SU-DHL-6 (cell line): ENCODE measurements at regions not wholly inside any gene's neighbourhood (a gene's known extent, or its start where the extent isn't known, plus 50 kb on each side); places are given as distances from the start of the nearest gene placed in this dataset.
"Not testable (repeated sequence)": the region's sequence is repeated elsewhere in the genome, so short reads cannot be mapped to it uniquely, and the experiment has no call there.

ENCODE experiments used
- H2AFZ ChIP-seq: fragments of 200-600 bp; sonication (generic); 2 replicates; pipeline ENCODE4 v1.6.1; 2014; ENCODE audit warnings: low read depth, mild to moderate bottlenecking, moderate library complexity, mixed read lengths, antibody characterized with exemption, low read length; ENCODE audit not compliant: severe bottlenecking
- H3F3A ChIP-seq: fragments of 200-600 bp; shearing (Covaris generic); 2 replicates; pipeline ENCODE4 v1.6.0; 2016; ENCODE audit warnings: antibody characterized with exemption, mild to moderate bottlenecking; ENCODE audit not compliant: insufficient read depth
- H3K27ac ChIP-seq: fragments of 200-600 bp; sonication (generic); 2 replicates; pipeline ENCODE4 v1.5.1; 2016; ENCODE audit warnings: low read depth, mild to moderate bottlenecking, low read length, moderate library complexity, mixed read lengths
- H3K27me3 ChIP-seq: fragments of 200-600 bp; sonication (generic), shearing (Covaris generic); 2 replicates; pipeline ENCODE4 v1.6.0; 2014; ENCODE audit warnings: mild to moderate bottlenecking, low read length
- H3K36me3 ChIP-seq: fragments of 200-600 bp; sonication (generic); 2 replicates; pipeline ENCODE4 v1.6.1; 2014; ENCODE audit warnings: mild to moderate bottlenecking, low read length, mixed read lengths
- H3K4me2 ChIP-seq: fragments of 300-600, 200-600 bp; shearing (Covaris generic), sonication (generic); 2 replicates; pipeline ENCODE4 v1.6.0; 2014; ENCODE audit warnings: low read length, low read depth, mild to moderate bottlenecking; ENCODE audit not compliant: poor library complexity, severe bottlenecking
- H3K4me3 ChIP-seq: fragments of 200-600 bp; sonication (generic); 2 replicates; pipeline ENCODE4 v1.5.1; 2014; ENCODE audit warnings: antibody characterized with exemption, low read length, mild to moderate bottlenecking, mixed read lengths; ENCODE audit not compliant: insufficient read depth, poor library complexity, severe bottlenecking
- H3K79me2 ChIP-seq: fragments of 200-600 bp; sonication (generic); 2 replicates; pipeline ENCODE4 v1.6.1; 2014; ENCODE audit warnings: mild to moderate bottlenecking, low read length, moderate library complexity; ENCODE audit not compliant: insufficient read depth
- H3K9ac ChIP-seq: fragments of 200-600 bp; sonication (generic); 2 replicates; pipeline ENCODE4 v1.7.0; 2014; ENCODE audit warnings: mild to moderate bottlenecking, low read length
- H3K9me2 ChIP-seq: fragments of 200-600 bp; sonication (generic); replicated peaks from 2 replicates; pipeline ENCODE4 v1.6.1; 2014; ENCODE audit warnings: low read length; ENCODE audit not compliant: insufficient read depth
- H3K9me3 ChIP-seq: fragments of 200-600 bp; sonication (generic); 2 replicates; pipeline ENCODE4 v1.6.1; 2014; ENCODE audit warnings: low read length, mixed read lengths; ENCODE audit not compliant: insufficient read depth
- H4K20me1 ChIP-seq: fragments of 200-600 bp; sonication (generic); 2 replicates; pipeline ENCODE4 v1.6.1; 2014; ENCODE audit warnings: low read depth, mild to moderate bottlenecking, antibody characterized with exemption, low read length, moderate library complexity, mixed read lengths
- EZH2phosphoT487 ChIP-seq: fragments of 200-600 bp; sonication (generic), shearing (Covaris generic); conservative IDR thresholded peaks from 2 replicates; pipeline ENCODE4 v1.6.1; 2018; ENCODE audit warnings: mild to moderate bottlenecking, antibody characterized with exemption, low read length, moderate library complexity, mixed read lengths
- TF ChIP-seq, protein P1 (sequence below): fragments of 200-600 bp; sonication (generic); IDR thresholded peaks from one replicate; pipeline ENCODE4 v1.5.1; 2017; ENCODE audit warnings: antibody characterized with exemption, mild to moderate bottlenecking, low read length, moderate library complexity; ENCODE audit not compliant: insufficient read depth, poor library complexity, severe bottlenecking

DNA sequence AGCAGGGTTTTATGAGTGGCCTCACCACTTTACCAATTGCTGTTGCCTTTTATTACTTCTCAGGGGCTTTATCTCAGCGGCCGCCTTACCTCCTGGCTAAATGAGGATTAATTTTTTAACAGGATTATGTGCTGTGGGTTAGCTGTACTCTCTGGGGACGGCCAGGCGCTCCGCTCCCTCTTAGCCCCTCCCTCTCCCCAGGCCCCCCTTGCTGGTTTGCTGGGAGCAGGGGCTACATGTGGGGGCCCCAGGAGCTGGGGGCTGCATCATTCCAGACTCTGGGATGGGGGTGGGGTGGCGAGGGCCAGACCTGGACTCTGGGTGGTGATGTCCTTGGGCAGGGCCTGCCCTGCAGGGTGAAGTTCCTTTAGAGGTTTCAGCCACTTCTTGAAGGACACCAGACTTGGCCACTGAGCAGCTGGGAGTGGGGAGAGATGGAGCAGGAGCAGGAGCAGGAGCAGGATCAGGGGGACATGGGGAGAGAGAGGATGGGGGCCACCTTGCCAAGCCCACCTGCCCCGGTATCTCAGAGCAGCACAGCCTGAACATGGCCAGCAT lies 196.1 kb downstream of the GOLGA6L6 start:
- no peak for TF ChIP-seq EZH2phosphoT487
- TF ChIP-seq, protein P1, sequence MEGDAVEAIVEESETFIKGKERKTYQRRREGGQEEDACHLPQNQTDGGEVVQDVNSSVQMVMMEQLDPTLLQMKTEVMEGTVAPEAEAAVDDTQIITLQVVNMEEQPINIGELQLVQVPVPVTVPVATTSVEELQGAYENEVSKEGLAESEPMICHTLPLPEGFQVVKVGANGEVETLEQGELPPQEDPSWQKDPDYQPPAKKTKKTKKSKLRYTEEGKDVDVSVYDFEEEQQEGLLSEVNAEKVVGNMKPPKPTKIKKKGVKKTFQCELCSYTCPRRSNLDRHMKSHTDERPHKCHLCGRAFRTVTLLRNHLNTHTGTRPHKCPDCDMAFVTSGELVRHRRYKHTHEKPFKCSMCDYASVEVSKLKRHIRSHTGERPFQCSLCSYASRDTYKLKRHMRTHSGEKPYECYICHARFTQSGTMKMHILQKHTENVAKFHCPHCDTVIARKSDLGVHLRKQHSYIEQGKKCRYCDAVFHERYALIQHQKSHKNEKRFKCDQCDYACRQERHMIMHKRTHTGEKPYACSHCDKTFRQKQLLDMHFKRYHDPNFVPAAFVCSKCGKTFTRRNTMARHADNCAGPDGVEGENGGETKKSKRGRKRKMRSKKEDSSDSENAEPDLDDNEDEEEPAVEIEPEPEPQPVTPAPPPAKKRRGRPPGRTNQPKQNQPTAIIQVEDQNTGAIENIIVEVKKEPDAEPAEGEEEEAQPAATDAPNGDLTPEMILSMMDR, result no peak
- H3K4me3 ChIP-seq, result no peak overlapping the region
- no peak overlapping the region for H3K27ac ChIP-seq
- no peaks in the 10 kb centered on the region for H3K79me2 ChIP-seq
- no peaks in the 10 kb centered on the region for H3F3A ChIP-seq
- H3K9ac ChIP-seq, result no peak overlapping the region
- H4K20me1 ChIP-seq, result no peaks in the 10 kb centered on the region
- no peak overlapping the region for H2AFZ ChIP-seq
- no peak overlapping the region for H3K4me2 ChIP-seq
- no peaks in the 10 kb centered on the region for H3K9me2 ChIP-seq
- no peaks in the 10 kb centered on the region for H3K36me3 ChIP-seq
- no peaks in the 10 kb centered on the region for H3K9me3 ChIP-seq
- H3K27me3 ChIP-seq, result no peaks in the 10 kb centered on the region

DNA sequence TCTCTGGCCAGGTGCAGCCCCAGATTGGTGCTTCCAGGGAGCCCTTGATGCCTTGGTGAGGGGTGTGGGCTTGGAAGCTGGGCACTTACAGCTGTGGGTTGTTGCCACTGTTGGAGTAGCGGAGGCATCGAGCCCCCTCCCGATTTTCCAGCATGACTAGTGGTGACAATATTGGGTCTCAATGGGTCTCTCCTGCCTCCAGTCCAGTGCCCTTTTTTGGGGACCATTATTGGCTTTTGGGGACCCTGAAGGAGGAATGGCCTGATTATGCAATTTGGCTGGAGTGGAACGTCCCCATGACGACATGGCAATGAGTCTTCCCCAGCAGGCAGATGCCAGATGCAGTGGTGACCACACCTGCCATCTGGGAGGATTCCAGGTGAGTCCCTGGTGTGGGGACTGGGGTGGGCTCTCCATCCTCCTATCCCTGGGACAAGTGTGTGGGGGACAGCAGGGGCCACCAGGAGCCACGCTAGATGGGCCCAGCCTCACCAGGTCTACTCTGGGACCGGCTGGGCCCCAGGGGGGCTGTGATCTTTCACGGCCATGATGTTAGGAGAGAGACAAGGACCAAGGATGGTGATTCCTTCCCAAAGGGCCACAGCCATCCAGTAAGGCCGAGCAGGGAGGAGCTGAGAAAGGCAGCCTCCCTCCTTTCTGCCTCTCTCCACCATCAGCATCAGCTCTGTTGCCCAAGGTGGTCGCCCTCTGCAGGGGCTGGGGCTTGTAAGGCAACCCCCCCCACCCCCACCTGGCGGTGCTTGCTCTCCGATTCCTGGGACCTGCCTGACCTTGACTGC lies 196.8 kb downstream of the GOLGA6L6 start:
- Histone ChIP-seq H3K27me3 (no peaks in the 10 kb centered on the region), H3K9me3 (no peaks in the 10 kb centered on the region)

DNA sequence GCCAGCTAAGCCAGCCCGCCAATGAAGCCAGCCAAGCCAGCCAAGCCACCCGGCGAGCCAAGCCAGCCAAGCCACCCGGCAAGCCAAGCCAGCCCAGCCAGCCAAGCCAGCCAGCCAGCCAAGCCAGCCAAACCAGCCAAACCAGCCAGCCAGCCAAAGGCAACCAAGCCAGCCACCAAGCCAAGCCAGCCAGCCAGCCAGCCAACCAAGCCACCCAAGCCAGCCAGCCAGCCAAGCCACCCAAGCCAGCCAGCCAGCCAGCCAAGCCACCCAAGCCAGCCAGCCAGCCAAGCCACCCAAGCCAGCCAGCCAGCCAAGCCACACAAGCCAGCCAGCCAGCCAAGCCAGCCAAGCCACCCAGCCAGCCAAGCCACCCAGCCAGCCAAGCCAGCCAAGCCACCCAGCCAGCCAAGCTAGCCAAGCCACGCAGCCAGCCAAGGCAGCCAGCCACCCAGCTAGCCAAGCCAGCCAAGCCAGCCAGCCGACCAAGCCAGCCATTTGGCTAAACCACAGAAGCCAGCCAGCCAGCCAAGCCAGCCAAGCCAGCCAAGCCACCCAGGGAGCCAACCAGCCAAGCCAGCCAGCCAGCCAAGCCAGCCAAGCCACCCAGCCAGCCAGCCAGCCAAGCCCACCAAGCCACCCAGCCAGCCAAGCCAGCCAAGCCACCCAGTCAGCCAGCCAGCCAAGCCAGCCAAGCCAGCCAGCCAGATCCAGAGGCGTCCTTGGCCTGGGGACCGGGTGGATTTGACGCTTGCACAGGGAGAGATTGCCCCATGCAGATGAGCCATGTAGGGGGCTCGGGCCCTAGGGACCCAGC lies 198.0 kb downstream of the GOLGA6L6 start:
- not testable (repeated sequence) for H3K9me3 ChIP-seq, H3K9me2 ChIP-seq, H3K4me3 ChIP-seq, H3F3A ChIP-seq, H3K79me2 ChIP-seq, H2AFZ ChIP-seq, H3K36me3 ChIP-seq, H4K20me1 ChIP-seq, H3K4me2 ChIP-seq, H3K27ac ChIP-seq, H3K27me3 ChIP-seq, H3K9ac ChIP-seq

More for the DNA sequence above, 196.8 kb downstream of the GOLGA6L6 start:
- H3K36me3 ChIP-seq, result no peaks in the 10 kb centered on the region
- no peaks in the 10 kb centered on the region for H3K9me2 ChIP-seq
- H2AFZ ChIP-seq, result no peak overlapping the region
- no peak overlapping the region for H3K9ac ChIP-seq
- no peaks in the 10 kb centered on the region for H3K79me2 ChIP-seq
- no peaks in the 10 kb centered on the region for H4K20me1 ChIP-seq
- no peak overlapping the region for H3K27ac ChIP-seq
- no peaks in the 10 kb centered on the region for H3F3A ChIP-seq
- no peak overlapping the region for H3K4me3 ChIP-seq
- no peak for TF ChIP-seq EZH2phosphoT487
- TF ChIP-seq, protein P1, result no peak
- H3K4me2 ChIP-seq, result no peak overlapping the region

DNA sequence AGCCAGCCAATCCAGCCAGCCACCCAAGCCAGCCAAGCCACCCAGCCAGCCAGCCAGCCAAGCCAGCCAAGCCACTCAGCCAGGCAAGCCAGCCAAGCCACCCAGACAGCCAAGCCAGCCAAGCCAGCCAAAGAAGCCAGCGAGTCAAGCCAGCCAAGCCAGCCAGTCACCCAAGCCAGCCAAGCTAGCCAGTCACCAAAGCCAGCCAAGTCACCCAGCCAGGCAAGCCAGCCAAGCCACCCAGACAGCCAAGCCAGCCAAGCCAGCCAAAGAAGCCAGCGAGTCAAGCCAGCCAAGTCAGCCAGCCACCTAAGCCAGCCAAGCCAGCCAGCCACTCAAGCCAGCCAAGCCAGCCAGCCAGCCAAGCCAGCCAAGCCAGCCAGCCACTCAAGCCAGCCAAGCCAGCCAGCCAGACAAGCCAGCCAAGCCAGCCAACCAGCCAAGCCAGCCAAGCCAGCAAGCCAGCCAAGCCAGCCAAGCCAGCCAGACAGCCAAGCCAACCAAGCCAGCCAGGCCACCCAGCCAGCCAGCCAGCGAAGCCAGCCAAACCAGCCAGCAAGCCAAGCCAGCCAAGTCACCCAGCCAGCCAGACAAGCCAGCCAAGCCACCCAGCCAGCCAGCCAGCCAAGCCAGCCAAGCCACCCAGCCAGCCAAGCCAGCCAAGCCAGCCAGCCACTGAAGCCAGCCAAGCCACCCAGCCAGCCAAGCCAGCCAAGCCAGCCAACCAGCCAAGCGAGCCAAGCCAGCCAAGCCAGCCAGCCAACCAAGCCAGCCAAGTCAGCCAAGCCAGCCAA lies 198.8 kb downstream of the GOLGA6L6 start:
- H3K79me2 ChIP-seq, H3K4me3 ChIP-seq, H3K4me2 ChIP-seq, H3K27me3 ChIP-seq, H4K20me1 ChIP-seq, H3K9ac ChIP-seq, H3K27ac ChIP-seq, H3K9me2 ChIP-seq, H3F3A ChIP-seq, H2AFZ ChIP-seq, H3K9me3 ChIP-seq, H3K36me3 ChIP-seq: not testable (repeated sequence)
